Lower leg skin (tissue), 3 donors: ENCODE measurements at regions not wholly inside any gene's neighbourhood (a gene's known extent, or its start where the extent isn't known, plus 50 kb on each side); places are given as distances from the start of the nearest gene placed in this dataset.

ENCODE experiments used
- POLR2A ChIP-seq, 2 donors: fragments of 450-650 bp; IDR thresholded peaks; one replicate each; pipeline ENCODE4 v1.6.1; 2016 to 2017; ENCODE audit warnings: antibody characterized with exemption in 2 of 2, mild to moderate bottlenecking in 1 of 2, moderate library complexity in 1 of 2
- TF ChIP-seq, protein P1 (sequence below), 3 donors: fragments of 450-650 bp; IDR thresholded peaks; one replicate each; pipeline ENCODE4 v1.5.1; 2016; ENCODE audit warnings: antibody characterized with exemption in 3 of 3, mild to moderate bottlenecking in 3 of 3, moderate library complexity in 2 of 3

DNA sequence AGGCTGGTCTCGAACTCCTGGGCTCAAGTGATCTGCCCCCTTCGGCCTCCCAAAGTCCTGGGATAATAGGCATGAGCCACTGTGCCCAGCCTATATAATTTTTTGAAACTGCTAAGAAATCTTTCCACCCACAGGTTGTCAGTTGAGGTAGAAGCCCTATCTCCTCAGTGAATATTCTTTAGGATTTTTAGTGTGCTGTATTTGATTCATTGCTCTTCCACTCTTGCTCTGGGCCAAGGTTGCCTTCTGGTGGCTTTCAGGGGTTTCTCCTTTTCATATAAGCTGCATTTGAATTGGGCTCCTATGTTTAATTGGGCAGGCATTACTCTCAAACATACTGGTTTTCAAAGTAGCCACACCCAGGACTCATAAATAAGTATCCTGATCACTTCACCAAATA, 931.2 kb downstream of the GATA3 start:
- TF ChIP-seq, protein P1, sequence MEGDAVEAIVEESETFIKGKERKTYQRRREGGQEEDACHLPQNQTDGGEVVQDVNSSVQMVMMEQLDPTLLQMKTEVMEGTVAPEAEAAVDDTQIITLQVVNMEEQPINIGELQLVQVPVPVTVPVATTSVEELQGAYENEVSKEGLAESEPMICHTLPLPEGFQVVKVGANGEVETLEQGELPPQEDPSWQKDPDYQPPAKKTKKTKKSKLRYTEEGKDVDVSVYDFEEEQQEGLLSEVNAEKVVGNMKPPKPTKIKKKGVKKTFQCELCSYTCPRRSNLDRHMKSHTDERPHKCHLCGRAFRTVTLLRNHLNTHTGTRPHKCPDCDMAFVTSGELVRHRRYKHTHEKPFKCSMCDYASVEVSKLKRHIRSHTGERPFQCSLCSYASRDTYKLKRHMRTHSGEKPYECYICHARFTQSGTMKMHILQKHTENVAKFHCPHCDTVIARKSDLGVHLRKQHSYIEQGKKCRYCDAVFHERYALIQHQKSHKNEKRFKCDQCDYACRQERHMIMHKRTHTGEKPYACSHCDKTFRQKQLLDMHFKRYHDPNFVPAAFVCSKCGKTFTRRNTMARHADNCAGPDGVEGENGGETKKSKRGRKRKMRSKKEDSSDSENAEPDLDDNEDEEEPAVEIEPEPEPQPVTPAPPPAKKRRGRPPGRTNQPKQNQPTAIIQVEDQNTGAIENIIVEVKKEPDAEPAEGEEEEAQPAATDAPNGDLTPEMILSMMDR (IDR thresholded peaks at IDR 0.05): no peak
- TF ChIP-seq POLR2A (IDR thresholded peaks at IDR 0.05): no peak
